ENCODE measurements at regions not wholly inside any gene's neighbourhood (a gene's known extent, or its start where the extent isn't known, plus 50 kb on each side); places are given as distances from the start of the nearest gene placed in this dataset.

- TF ChIP-seq EZH2 (IDR thresholded peaks at IDR 0.05), result no peak
- TF ChIP-seq POLR2AphosphoS5 (IDR thresholded peaks at IDR 0.05; ENCODE audit: borderline replicate concordance, low read depth, low read length), result no peak
- TF ChIP-seq FOXP2 (optimal IDR thresholded peaks at IDR 0.05; ENCODE audit: control extremely low read depth, extremely low read length, insufficient read depth), result no peak
These were observed 300.4 kb downstream of the SLITRK6 start for GRCh38 chr13:85498774-85499173.
